GM18873 (cell line): ENCODE measurements at regions not wholly inside any gene's neighbourhood (a gene's known extent, or its start where the extent isn't known, plus 50 kb on each side); places are given as distances from the start of the nearest gene placed in this dataset.

ENCODE experiments used
- ATAC-seq: cut with Tn5 transposase; IDR thresholded peaks from one replicate; pipeline ENCODE4 v1.9.1; 2021; ENCODE audit warnings: mild to moderate bottlenecking, moderate library complexity, moderate number of reproducible peaks; ENCODE audit not compliant: unreplicated experiment, low FRiP score

- ATAC-seq = no peak
Measured at GRCh38 chr1:87265786-87266185, 62.9 kb upstream of the LMO4 start.

DNA sequence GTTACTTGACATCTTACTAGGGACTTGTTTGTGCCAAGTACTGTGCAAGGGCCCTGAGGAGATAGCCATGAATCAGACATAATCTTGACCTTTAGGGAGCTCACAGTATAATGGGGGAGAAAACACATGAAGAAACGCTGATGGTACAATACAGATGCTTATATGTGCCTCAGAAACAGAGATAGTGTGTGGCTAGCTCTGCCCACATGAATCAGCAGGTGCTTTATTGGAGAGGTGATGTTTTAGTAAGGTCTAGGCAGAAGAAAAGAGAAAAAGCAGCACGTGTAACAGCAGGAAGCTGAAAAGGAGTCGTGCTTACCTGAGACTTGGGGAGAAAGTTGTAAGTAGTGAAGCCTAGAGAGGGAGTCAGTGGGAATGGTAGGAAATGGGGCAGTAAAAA, 60.6 kb upstream of the LMO4 start:
- ATAC-seq = no peak

GRCh38 chr1:87269921-87270320, 58.8 kb upstream of the LMO4 start:
- no peak for ATAC-seq

GRCh38 chr1:87273291-87273690, 55.4 kb upstream of the LMO4 start:
- no peak for ATAC-seq

DNA sequence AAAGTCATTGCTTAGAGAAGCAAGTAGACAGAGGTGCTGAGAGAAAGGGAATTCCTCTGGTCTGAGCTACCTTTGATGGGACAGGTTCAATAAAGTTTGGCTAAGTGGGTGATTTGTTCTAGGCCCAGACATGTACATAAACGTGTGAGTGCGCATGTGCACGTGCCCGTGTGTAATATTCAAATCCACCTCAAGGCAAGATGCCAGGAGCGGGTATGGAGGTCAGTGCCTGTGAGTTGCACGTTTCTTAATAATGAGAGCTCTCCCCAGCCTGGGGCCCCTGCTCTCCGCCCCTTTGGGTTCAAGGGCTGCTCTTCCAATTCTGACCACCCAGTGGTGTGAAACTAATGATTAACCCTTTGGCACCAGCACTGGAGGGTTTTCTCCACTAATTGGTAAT, 53.8 kb upstream of the LMO4 start:
- ATAC-seq = no peak

DNA sequence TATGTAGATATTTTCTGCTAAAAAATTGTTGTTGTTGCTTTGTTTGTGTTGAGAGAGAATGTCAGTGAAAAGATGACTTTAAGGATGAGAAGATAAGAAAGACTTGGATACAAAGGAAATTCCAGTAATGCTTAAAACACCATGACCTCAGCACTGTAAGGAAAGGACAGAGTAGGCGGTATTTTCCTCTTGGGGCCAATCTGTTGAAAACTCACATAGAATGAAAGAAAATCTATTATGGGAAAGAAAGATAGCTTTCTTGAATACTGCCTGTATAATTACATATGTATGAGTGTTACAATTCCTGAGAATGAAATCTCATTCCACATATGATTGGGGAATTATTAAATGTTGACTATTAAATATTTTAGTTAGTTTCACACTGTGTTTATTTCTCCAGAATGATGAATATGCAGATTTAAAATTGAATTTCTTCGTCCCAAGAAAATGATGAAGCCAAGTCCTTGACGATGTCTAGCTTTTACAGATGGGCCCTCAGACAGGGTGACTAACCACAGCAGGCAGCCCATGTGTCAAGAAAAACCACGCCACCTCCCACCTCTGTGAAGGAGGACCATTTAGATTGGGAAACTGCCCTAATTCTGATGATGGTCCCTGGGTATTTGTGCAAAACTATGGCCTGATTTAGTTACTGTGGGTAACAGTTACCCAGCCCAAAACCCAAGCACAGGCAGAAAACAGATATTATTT, 49.7 kb upstream of the LMO4 start:
- no peak for ATAC-seq
